Right atrium auricular region (tissue), 2 donors: ENCODE measurements at regions not wholly inside any gene's neighbourhood (a gene's known extent, or its start where the extent isn't known, plus 50 kb on each side); places are given as distances from the start of the nearest gene placed in this dataset.

Source experiments
- DNase-seq: peaks from one replicate; pipeline ENCODE4 v3.0.0-alpha.2; 2019; ENCODE audit warnings: low spot score
- H3K27ac ChIP-seq, 2 donors: fragments of 200-600 bp; sonication (generic); 1 replicate in 1 of 2; 2 replicates in 1 of 2; pipeline ENCODE4 v1.5.1; 2016 to 2019
- H3K27me3 ChIP-seq, 2 donors: fragments of 200-600 bp; sonication (generic); one replicate each; pipeline versions ENCODE4 v1.5.1 to v1.6.0; 2017 to 2019
- H3K36me3 ChIP-seq: fragments of 200-600 bp; sonication (generic); one replicate; pipeline ENCODE4 v1.5.1; 2016
- H3K4me1 ChIP-seq, 2 donors: fragments of 200-600 bp; sonication (generic); one replicate each; pipeline versions ENCODE4 v1.5.1 to v1.6.0; 2017 to 2019
- H3K4me3 ChIP-seq, 2 donors: fragments of 200-600 bp; sonication (generic); 1 replicate in 1 of 2; 2 replicates in 1 of 2; pipeline ENCODE4 v1.5.1; 2017 to 2019; ENCODE audit warnings: mild to moderate bottlenecking in 1 of 2, moderate library complexity in 1 of 2
- H3K9me3 ChIP-seq, 2 donors: fragments of 200-600 bp; sonication (generic); one replicate each; pipeline ENCODE4 v1.5.1; 2019
- CTCF ChIP-seq, 2 donors: fragments of 200-600 bp; sonication (generic); IDR thresholded peaks; one replicate each; pipeline ENCODE4 v1.5.1; 2019; ENCODE audit warnings: antibody characterized with exemption in 2 of 2

GRCh38 chr3:64827431-64827830 is 139.6 kb upstream of the ADAMTS9 start:
- H3K9me3 ChIP-seq: no peaks in the 10 kb centered on the region
- DNase-seq: no peak
- H3K27ac ChIP-seq: no peak overlapping the region
- H3K36me3 ChIP-seq: no peaks in the 10 kb centered on the region
- no peaks in the 10 kb centered on the region for H3K4me1 ChIP-seq
- no peaks in the 10 kb centered on the region for H3K27me3 ChIP-seq
- H3K4me3 ChIP-seq: no peak overlapping the region
- TF ChIP-seq CTCF (IDR thresholded peaks at IDR 0.05): no peak

GRCh38 chr3:64827019-64827418 is 139.2 kb upstream of the ADAMTS9 start:
- H3K27me3 ChIP-seq: no peaks in the 10 kb centered on the region
- H3K4me1 ChIP-seq: no peaks in the 10 kb centered on the region
- H3K9me3 ChIP-seq: no peaks in the 10 kb centered on the region
- H3K36me3 ChIP-seq: no peaks in the 10 kb centered on the region
- no peak for DNase-seq
- no peak overlapping the region for H3K4me3 ChIP-seq
- TF ChIP-seq CTCF (IDR thresholded peaks at IDR 0.05): no peak
- no peak overlapping the region for H3K27ac ChIP-seq

GRCh38 chr3:64825404-64826120 is 137.8 kb upstream of the ADAMTS9 start:
- no peak overlapping the region for H3K4me3 ChIP-seq
- no peak for DNase-seq
- H3K36me3 ChIP-seq: no peaks in the 10 kb centered on the region
- no peak overlapping the region for H3K27ac ChIP-seq
- no peaks in the 10 kb centered on the region for H3K27me3 ChIP-seq
- no peak for TF ChIP-seq CTCF (IDR thresholded peaks at IDR 0.05)
- H3K9me3 ChIP-seq: no peaks in the 10 kb centered on the region
- no peaks in the 10 kb centered on the region for H3K4me1 ChIP-seq

GRCh38 chr3:64824394-64824909 is 136.7 kb upstream of the ADAMTS9 start:
- Histone ChIP-seq H3K27ac (no peak overlapping the region), H3K27me3 (no peaks in the 10 kb centered on the region), H3K4me3 (no peak overlapping the region), H3K4me1 (no peaks in the 10 kb centered on the region), H3K36me3 (no peaks in the 10 kb centered on the region), H3K9me3 (no peaks in the 10 kb centered on the region)
- no peak for DNase-seq
- no peak for TF ChIP-seq CTCF (IDR thresholded peaks at IDR 0.05)

GRCh38 chr3:64818196-64818595 is 130.4 kb upstream of the ADAMTS9 start:
- H3K4me1 ChIP-seq: peaks cover 0 to 28% of the 10 kb centered on the region in 2 donors

More at GRCh38 chr3:64818196-64818595, 130.4 kb upstream of the ADAMTS9 start:
- no peak for TF ChIP-seq CTCF (IDR thresholded peaks at IDR 0.05)
- Histone ChIP-seq H3K9me3 (no peaks in the 10 kb centered on the region), H3K27me3 (no peaks in the 10 kb centered on the region), H3K36me3 (no peaks in the 10 kb centered on the region), H3K4me3 (no peak overlapping the region), H3K27ac (no peak overlapping the region)
- DNase-seq: no peak
